ENCODE measurements at regions not wholly inside any gene's neighbourhood (a gene's known extent, or its start where the extent isn't known, plus 50 kb on each side); places are given as distances from the start of the nearest gene placed in this dataset.

DNA sequence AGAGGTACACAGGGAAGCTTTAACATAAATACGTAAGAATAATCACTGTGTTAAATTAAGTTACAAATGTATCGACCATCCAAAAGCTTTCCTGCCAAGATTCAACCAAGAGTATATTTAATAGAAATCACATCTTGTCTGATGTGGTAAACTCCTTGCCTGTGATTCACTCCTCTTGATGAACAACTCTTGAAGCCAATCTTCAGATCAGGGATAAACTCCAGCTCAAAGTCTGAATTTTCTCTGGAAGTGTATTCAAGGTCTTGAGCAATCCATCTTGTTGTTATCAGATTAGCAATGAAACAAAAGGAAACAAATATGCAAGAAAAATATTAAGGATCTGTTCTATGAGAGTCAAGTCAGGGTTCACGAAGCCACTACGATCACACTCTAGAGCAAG is 170.0 kb upstream of the ADAMTS16 start:
- H3K4me1 Mint-ChIP-seq (ENCODE audit: low read depth) = no peaks in the 10 kb centered on the region
- H3K36me3 Mint-ChIP-seq (ENCODE audit: low read depth) = no peaks in the 10 kb centered on the region
- POLR2A ChIA-PET = no interaction called here

GRCh38 chr5:4976902-4977301 is 163.2 kb upstream of the ADAMTS16 start:
- Mint-ChIP-seq H3K27me3 (no peaks in the 10 kb centered on the region), H3K36me3 (ENCODE audit: low read depth) (no peaks in the 10 kb centered on the region), H3K4me3 (no peak overlapping the region), H3K9me3 (no peaks in the 10 kb centered on the region), H3K4me1 (ENCODE audit: low read depth) (no peaks in the 10 kb centered on the region), H3K27ac (no peak overlapping the region)
- no peak for DNase-seq
- ChIA-PET POLR2A (no interaction called here), CTCF (no interaction called here)
- TF ChIP-seq, protein P1, sequence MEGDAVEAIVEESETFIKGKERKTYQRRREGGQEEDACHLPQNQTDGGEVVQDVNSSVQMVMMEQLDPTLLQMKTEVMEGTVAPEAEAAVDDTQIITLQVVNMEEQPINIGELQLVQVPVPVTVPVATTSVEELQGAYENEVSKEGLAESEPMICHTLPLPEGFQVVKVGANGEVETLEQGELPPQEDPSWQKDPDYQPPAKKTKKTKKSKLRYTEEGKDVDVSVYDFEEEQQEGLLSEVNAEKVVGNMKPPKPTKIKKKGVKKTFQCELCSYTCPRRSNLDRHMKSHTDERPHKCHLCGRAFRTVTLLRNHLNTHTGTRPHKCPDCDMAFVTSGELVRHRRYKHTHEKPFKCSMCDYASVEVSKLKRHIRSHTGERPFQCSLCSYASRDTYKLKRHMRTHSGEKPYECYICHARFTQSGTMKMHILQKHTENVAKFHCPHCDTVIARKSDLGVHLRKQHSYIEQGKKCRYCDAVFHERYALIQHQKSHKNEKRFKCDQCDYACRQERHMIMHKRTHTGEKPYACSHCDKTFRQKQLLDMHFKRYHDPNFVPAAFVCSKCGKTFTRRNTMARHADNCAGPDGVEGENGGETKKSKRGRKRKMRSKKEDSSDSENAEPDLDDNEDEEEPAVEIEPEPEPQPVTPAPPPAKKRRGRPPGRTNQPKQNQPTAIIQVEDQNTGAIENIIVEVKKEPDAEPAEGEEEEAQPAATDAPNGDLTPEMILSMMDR (IDR thresholded peaks at IDR 0.05) = no peak
- ATAC-seq = no peak
- intact Hi-C loops (cut with micrococcal nuclease) = no loop called here

More for the DNA sequence above, 170.0 kb upstream of the ADAMTS16 start:
- DNase-seq = no peak
- intact Hi-C loops (cut with micrococcal nuclease) = no loop called here
- Mint-ChIP-seq H3K27ac (no peak overlapping the region), H3K27me3 (no peaks in the 10 kb centered on the region), H3K9me3 (peaks cover 2% of the 10 kb centered on the region), H3K4me3 (no peak overlapping the region)
- no peak for ATAC-seq
- CTCF ChIA-PET = no interaction called here
- TF ChIP-seq, protein P1 (IDR thresholded peaks at IDR 0.05) = no peak

- intact Hi-C loops (cut with micrococcal nuclease) = no loop called here
- TF ChIP-seq, protein P1 (IDR thresholded peaks at IDR 0.05) = no peak
- Mint-ChIP-seq H3K27me3 (no peaks in the 10 kb centered on the region), H3K4me3 (no peak overlapping the region), H3K9me3 (no peaks in the 10 kb centered on the region), H3K27ac (no peak overlapping the region), H3K36me3 (ENCODE audit: low read depth) (no peaks in the 10 kb centered on the region), H3K4me1 (ENCODE audit: low read depth) (no peaks in the 10 kb centered on the region)
- ATAC-seq (no peak), DNase-seq (no peak)
- ChIA-PET CTCF (no interaction called here), POLR2A (no interaction called here)
These were observed 162.6 kb upstream of the ADAMTS16 start for GRCh38 chr5:4977416-4978110.

- H3K4me3 Mint-ChIP-seq = no peak overlapping the region
- no peaks in the 10 kb centered on the region for H3K9me3 Mint-ChIP-seq
- TF ChIP-seq, protein P1 (IDR thresholded peaks at IDR 0.05) = no peak
- DNase-seq = no peak
- no peak for ATAC-seq
- POLR2A ChIA-PET = no interaction called here
- H3K27me3 Mint-ChIP-seq = no peaks in the 10 kb centered on the region
- CTCF ChIA-PET = no interaction called here
- no peak overlapping the region for H3K27ac Mint-ChIP-seq
- H3K36me3 Mint-ChIP-seq (ENCODE audit: low read depth) = no peaks in the 10 kb centered on the region
- no peaks in the 10 kb centered on the region for H3K4me1 Mint-ChIP-seq (ENCODE audit: low read depth)
- intact Hi-C loops (cut with micrococcal nuclease) = no loop called here
These were observed 159.9 kb upstream of the ADAMTS16 start for GRCh38 chr5:4980201-4980600.

- no peak overlapping the region for H3K27ac Mint-ChIP-seq
- POLR2A ChIA-PET = no interaction called here
- no peaks in the 10 kb centered on the region for H3K27me3 Mint-ChIP-seq
- H3K4me3 Mint-ChIP-seq = no peak overlapping the region
- DNase-seq (no peak), ATAC-seq (no peak)
- intact Hi-C loops (cut with micrococcal nuclease) = no loop called here
- TF ChIP-seq, protein P1 (IDR thresholded peaks at IDR 0.05) = no peak
- CTCF ChIA-PET = no interaction called here
- no peaks in the 10 kb centered on the region for H3K4me1 Mint-ChIP-seq (ENCODE audit: low read depth)
- no peaks in the 10 kb centered on the region for H3K36me3 Mint-ChIP-seq (ENCODE audit: low read depth)
- H3K9me3 Mint-ChIP-seq = no peaks in the 10 kb centered on the region
These were observed 158.5 kb upstream of the ADAMTS16 start for GRCh38 chr5:4981608-4982007.
